Activated CD4-positive, alpha-beta T cell treated with anti-CD3 and anti-CD28 coated beads, Interleukin-10, Interleukin-2, amounts not matched to agents 100 ng/mL and 50 ng/mL, durations not matched to agents 16 hours and 8 hours (primary cell): ENCODE measurements at regions not wholly inside any gene's neighbourhood (a gene's known extent, or its start where the extent isn't known, plus 50 kb on each side); places are given as distances from the start of the nearest gene placed in this dataset.
"Not testable (repeated sequence)": the region's sequence is repeated elsewhere in the genome, so short reads cannot be mapped to it uniquely, and the experiment has no call there.

ENCODE experiments used
- DNase-seq: peaks from one replicate; pipeline ENCODE4 v3.0.0-alpha.2; 2020

DNA sequence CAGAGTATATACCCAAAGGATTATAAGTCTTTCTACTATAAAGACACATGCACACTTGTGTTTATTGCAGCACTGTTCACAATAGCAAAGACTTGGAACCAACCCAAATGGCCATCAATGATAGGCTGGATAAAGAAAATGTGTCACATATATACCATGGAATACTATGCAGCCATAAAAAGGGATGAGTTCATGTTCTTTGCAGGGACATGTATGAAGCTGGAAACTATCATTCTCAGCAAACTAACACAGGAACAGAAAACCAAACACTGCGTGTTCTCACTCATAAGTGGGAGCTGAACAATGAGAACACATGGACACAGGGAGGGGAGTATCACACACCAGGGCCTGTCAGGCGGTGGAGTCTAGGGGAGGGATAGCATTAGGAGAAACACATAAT, 281.7 kb upstream of the MEF2C start:
- DNase-seq, result not testable (repeated sequence)

DNA sequence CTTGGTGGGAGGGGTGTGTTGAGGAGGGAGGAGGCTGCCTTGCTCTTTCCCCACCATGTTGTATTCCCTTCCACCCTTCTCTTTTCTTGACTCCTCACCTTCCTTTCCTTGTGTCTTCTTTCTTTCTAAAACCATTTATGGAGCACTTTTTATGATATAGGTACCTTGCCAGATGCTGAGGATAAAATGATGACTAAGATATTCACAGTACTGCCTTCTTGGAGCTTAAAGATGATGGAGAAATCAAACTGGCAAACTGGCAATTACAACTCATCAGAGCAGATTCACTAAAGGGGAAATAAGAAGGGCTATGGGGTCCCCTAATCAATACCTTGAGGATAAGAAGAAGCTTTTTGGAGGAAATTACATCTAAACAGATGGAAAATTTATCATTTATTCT, 273.2 kb upstream of the MEF2C start:
- DNase-seq, result no peak

GRCh38 chr5:89147031-89147430, 264.0 kb upstream of the MEF2C start:
- no peak for DNase-seq

GRCh38 chr5:89137148-89137547, 254.2 kb upstream of the MEF2C start:
- no peak for DNase-seq

- no peak for DNase-seq
These were observed 251.0 kb upstream of the MEF2C start for GRCh38 chr5:89133975-89134374.

- no peak for DNase-seq
These were observed 250.1 kb upstream of the MEF2C start for GRCh38 chr5:89133129-89133528.

DNA sequence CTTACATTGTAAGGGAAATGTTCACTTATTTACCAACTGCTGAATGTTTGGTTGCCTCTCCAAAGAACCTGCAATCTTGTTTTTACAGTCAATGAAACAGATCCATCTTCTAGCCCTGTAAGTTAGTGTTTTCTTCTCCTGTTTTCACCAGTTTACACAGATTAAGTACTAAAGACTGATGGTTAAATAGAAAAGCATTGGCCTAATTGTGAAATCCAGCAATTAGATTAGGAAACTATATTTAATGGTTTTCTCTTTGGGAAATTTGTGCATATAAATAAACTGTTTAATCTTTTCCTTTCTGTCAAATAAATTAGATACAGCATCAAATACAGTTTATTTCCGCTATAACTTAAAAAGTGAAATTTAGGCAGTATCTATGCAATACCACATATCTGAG, 247.9 kb upstream of the MEF2C start:
- no peak for DNase-seq

DNA sequence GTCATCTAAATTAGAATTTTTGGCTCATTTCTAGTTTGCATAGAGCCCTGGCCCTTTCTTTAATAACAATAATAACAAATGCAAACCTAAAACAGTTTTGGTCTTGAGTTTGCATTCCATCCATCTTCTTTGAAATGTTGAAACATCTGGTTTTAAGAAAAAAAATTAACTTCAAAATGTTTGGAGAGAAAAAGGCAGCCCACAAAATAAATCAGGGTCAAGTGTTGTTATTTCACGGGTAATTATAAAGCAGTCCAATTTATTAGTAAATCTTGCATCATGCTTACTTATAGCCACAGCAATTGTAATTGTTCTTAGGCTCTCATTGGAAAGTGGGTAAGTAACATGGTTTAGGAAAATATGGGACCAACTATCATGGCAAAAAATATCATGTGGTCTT, 247.0 kb upstream of the MEF2C start:
- no peak for DNase-seq

DNA sequence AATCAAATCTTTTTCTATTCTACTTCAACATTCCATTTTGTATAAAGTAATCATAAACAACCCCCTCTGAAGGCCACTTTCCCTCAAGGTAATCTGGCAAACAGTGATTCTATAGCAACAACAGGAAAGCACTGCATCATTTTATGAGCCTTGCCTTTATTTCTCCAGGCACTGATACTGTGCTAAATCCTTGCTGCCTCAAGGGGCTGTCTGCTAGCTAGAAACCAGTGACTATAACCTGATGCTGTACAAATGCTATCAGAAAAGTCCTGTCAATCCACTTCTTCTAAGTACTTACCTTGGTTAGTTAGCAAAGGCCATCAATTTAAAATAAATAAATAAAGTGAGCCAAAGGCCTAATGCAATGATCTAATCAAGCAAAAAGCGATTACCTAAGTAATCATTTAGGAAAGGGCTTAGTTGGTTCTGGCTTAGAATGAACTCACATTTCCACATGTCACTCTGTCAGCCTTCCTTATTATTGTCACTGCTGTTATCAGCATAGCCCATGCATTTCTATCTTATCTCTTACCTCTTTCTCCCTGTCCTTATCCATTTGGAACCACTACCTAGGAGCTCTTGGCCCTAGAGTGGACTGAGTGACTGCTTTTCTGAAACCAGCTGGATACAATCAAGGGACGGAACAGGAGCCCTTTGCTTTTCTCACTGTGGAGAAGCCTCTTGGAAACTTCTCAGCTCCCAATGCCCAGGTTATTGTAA, 246.1 kb upstream of the MEF2C start:
- no peak for DNase-seq

GRCh38 chr5:89128092-89128491, 245.1 kb upstream of the MEF2C start:
- DNase-seq, result no peak

GRCh38 chr5:89127191-89127590, 244.2 kb upstream of the MEF2C start:
- no peak for DNase-seq

GRCh38 chr5:89125372-89125771, 242.4 kb upstream of the MEF2C start:
- DNase-seq, result no peak

DNA sequence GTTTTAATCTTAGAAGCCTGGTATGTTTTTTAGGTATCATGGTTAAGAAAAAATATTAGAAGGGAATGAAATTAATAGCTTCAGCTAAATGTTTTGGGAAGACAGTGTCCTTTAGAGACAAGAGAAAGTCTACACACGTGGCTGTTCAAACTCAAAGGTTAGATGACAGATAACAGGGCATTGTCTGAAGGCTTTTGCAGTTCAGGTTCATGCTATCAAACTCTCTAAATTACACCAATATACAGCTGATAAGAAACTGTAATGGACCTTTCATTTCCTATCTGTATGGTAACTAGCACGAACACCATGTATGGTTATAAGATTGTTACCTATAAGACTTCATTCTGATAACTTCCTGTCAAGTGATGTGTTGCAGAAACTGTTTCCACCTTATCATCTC, 240.6 kb upstream of the MEF2C start:
- DNase-seq, result no peak

GRCh38 chr5:89120719-89121118, 237.7 kb upstream of the MEF2C start:
- DNase-seq, result no peak

DNA sequence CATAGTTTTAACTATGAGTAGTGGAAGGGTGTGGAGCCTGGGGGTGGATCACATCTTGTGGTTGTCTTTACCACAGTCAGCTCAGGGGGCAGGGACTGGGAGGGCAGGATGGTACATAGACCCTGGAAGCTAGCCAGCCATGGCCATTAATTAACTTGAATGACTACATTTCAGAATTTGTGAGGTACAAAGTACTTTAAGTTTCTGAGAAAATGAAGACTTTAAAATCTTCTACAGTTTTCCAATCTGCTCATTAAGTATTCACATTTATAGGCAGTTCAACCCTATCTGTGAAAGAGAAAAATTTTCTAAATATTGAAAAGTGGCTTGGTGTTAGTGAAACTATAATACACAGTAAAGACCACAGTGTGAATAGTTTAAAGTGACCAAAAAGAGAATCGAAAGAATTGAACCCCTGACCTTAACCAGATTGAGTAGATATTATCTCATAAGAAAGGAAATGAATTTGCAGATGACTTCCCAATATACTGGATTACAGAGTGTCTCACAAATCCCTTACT, 234.2 kb upstream of the MEF2C start:
- no peak for DNase-seq

- no peak for DNase-seq
These were observed 228.1 kb upstream of the MEF2C start for GRCh38 chr5:89110916-89111646.

- DNase-seq, result no peak
These were observed 223.5 kb upstream of the MEF2C start for GRCh38 chr5:89106480-89106879.

DNA sequence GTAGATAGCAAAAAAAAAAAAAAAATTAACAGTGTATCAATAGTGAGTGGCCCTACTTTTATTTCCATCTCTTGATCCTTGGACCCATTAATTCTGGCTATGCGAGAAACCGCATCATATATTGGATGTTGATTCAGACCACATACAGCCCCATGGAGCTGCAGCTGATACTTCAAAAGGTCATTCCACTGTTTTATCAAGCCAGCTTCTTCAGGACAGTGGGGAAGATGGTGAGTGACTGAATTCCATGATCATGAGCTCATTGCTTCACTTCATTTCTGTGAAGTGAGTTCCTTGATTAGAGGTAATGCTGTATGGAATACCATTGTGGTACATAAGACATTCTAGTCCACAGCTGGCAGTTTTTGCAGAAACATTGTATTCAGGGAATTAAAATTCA, 222.9 kb upstream of the MEF2C start:
- DNase-seq, result no peak

DNA sequence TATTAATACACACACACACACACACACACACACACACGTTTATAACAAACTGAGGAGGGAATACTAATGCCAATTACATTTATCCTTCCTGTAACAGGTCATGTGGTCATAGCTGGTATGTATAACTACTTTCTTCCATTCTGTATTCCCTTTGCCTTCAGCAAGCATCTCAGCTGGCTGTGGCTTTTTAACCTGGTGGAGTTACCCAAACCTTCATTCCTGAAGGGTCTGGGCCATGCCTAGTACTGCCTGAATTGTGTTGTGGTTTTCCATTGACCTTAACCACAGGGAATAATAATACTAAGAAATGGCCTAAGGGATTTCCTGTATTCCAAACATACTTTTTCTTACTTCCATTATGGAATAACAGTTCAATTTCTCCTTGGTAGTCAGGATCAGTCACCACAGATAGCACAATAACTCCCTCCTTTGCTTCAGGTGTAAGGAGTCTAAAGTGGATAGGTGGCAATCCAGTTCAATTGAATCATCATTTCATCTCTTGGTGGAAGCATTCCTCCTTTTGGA, 222.2 kb upstream of the MEF2C start:
- no peak for DNase-seq

GRCh38 chr5:89098199-89098756, 215.3 kb upstream of the MEF2C start:
- DNase-seq, result no peak

DNA sequence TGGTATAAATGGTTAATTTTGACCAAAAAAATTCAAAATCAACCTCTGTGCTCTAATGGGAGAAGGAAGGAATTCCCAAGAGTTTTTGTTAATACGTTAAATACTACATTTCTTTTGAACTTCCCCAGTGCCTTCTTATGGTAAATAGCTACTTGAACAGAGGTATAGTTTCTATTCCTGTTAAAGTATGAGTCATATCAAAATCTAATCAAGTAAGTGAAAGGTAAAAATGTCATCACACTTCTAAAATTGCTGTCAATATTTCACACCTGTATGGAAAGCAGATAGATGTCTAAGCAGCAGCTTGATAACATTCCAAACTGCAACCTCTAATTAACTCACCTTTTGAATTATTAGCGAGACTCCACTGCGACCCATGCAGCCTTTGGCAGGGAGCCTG, 214.1 kb upstream of the MEF2C start:
- DNase-seq, result no peak

- no peak for DNase-seq
These were observed 212.4 kb upstream of the MEF2C start for GRCh38 chr5:89095341-89095740.

DNA sequence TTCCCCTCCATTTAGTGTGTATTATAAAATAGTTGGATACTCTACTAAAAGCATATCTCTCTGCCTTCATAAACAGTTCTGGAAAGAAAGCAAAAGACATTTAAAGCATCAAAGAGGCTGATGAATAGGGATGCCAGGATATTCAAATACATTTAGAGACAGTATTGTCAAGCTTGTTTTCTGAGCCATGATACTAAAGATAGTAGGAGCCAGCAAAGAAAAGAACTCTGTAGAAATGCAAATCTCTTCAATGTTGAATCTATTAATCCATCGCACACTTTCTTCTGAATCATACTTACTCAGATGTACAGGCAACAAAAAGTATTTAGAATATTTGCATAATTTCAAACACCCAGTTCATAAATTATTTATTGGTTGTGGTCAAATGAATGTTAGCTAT, 207.1 kb upstream of the MEF2C start:
- DNase-seq, result no peak
